Right cardiac atrium (tissue), 5 donors: ENCODE measurements at regions not wholly inside any gene's neighbourhood (a gene's known extent, or its start where the extent isn't known, plus 50 kb on each side); places are given as distances from the start of the nearest gene placed in this dataset.

ENCODE experiments used
- ATAC-seq, 2 donors: fragments of 200-7000 bp; cut with Tn5 transposase; one replicate each; pipeline versions ENCODE4 v1.8.0 to v1.9.1; 2020; ENCODE audit warnings: moderate library complexity in 2 of 2, mild to moderate bottlenecking in 1 of 2
- DNase-seq, 3 donors: peaks; one replicate each; pipeline ENCODE4 v3.0.0-alpha.2; 2020
- H3K27ac ChIP-seq: one replicate; pipeline ENCODE4 v1.5.1; 2013; ENCODE audit warnings: mild to moderate bottlenecking, low read length, control low read depth, moderate library complexity
- H3K27me3 ChIP-seq: one replicate; pipeline ENCODE4 v1.6.1; 2013; ENCODE audit not compliant: control insufficient read depth, insufficient read depth
- H3K4me1 ChIP-seq: one replicate; pipeline ENCODE4 v1.6.1; 2013; ENCODE audit warnings: low read length; ENCODE audit not compliant: control insufficient read depth, insufficient read depth
- H3K4me3 ChIP-seq: one replicate; pipeline ENCODE4 v1.5.1; 2013; ENCODE audit warnings: low read length, control low read depth
- H3K9me3 ChIP-seq: one replicate; pipeline ENCODE4 v1.6.1; 2013; ENCODE audit warnings: low read length; ENCODE audit not compliant: control insufficient read depth
- WGBS: extraction: QIAGEN DNeasy Blood & Tissue Kit; methylation state at CpG from one replicate; pipeline ENCODE4 v1.1.7; 2013; 5-methylcytosine and 5-hydroxymethylcytosine counted together
- intact Hi-C, 4 donors: fragments of 100-400 bp; cut with DNase I; formaldehyde crosslinking; loops; one replicate each; pipeline versions ENCODE4 v1.11.0 to v1.14.0; 2022 to 2023
- donor health status: healthy with polysubstance abuse.
- donor health status: DM: no; HTN: yes; CAD: no.
- donor health status: DM: no; HTN: no; CAD: no.
- donor health status: DM: no; HTN: yes; CAD: no; lungs with severe emphysema.
- donor health status: DM: yes; HTN: yes; CAD: no.

DNA sequence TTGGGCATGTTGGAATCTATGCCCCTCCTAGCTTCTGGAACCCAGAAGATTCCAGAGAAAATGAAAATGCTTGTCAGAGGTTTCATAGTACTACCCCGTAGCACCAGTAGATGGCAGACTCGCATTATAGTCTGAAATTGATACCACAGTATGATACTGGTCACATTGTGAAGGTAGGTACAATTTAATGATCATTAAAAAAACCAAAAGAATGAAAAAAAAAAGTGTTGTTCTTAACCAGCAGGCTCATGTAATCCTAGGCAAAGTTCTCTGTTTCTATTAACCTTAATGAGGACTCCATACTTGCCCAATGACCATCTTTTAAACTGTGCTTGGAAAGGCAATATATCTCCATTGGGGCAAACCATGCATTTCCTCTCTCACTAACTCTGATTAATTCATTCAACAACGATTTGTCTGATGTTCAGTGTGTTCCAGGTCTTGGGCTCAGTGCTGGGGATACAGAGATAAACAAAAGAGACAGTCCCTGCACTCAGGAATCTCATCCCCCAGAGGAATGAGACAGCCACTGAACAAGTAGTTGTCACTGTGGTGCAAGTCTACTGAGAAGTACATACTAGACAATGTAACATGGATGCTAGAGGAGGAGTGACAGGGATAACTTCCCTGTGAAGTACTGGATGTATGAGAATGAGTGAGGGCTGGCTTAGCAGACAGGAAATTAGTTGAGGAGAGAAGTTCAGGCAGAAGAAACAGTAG lies 223.5 kb upstream of the PHYHIPL start:
- Histone ChIP-seq H3K9me3 (no peaks in the 10 kb centered on the region), H3K4me3 (no peak overlapping the region), H3K4me1 (no peaks in the 10 kb centered on the region), H3K27me3 (no peaks in the 10 kb centered on the region), H3K27ac (peak overlapping the region; percentile 72)
- 5% methylated on average over 3 of the region's 3 CpGs for WGBS
- intact Hi-C loops, result loop anchor here (5.0 to 10.0 kb wide), 3 partner anchors 168 to 229 kb away; partner anchors contain the start of gene PHYHIPL (in 2 of the 4)
- ATAC-seq (peak; percentile 75 to 85), DNase-seq (peak in 1 of 3 donors; percentile 16)

DNA sequence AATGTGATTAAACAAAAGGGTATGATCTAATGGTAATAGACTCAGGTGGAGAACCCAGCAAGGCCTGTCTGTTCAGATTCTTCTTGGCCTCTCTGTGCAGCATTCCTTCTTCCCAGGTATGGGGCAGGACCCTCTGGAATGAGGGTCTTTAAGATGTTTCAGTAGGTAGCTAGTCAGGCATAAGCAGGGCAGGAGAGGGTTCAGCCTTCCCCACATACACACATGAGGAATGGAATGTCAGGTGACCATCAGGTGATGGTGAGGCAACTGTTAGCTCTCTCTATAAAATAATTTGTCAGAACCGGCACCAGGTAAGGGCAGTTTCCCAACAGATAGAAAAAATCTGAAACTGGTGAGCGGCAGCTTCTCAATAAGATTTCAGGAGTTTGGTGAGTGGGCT lies 222.3 kb upstream of the PHYHIPL start:
- intact Hi-C loops, result loop anchor here (5.0 to 10.0 kb wide), 3 partner anchors 169 to 228 kb away; partner anchors contain the start of gene PHYHIPL (in 2 of the 4)
- DNase-seq (no peak), ATAC-seq (no peak)
- no peaks in the 10 kb centered on the region for H3K9me3 ChIP-seq
- WGBS, result 94% methylated on average over 2 of the region's 2 CpGs
- H3K4me3 ChIP-seq, result no peak overlapping the region
- no peaks in the 10 kb centered on the region for H3K4me1 ChIP-seq
- H3K27ac ChIP-seq, result no peak overlapping the region
- H3K27me3 ChIP-seq, result no peaks in the 10 kb centered on the region

- no peak overlapping the region for H3K27ac ChIP-seq
- H3K4me1 ChIP-seq, result no peaks in the 10 kb centered on the region
- H3K27me3 ChIP-seq, result no peaks in the 10 kb centered on the region
- H3K9me3 ChIP-seq, result no peaks in the 10 kb centered on the region
- no peak for ATAC-seq
- H3K4me3 ChIP-seq, result no peak overlapping the region
- 90% methylated on average over 1 of the region's 1 CpG for WGBS
- DNase-seq, result no peak
- intact Hi-C loops, result loop anchor here in 2 of 4 donors (10.0 kb wide), 2 partner anchors 171 to 219 kb away; partner anchors contain the start of gene PHYHIPL (in 2 of the 2)
Observed at GRCh38 chr10:58955615-58956014, 220.8 kb upstream of the PHYHIPL start.

DNA sequence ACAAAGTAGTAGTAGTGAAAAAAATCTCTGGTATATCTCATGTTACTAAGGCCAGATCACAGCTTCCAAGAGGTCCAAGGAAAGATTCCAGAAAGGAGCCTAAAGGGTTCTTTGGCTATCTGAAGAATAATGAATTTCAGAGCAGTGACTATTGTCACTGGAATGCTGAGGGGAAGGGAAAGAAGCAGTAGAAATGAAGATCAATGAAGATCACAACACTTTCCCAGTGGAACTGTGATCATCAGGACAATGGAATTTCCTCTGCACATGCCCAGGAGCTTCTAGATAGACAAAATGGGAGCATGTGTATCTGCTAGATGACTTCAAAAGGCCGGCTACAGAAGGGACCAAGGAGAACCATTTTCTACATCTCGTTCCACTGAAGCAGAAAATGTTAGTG lies 219.5 kb upstream of the PHYHIPL start:
- DNase-seq (no peak), ATAC-seq (no peak)
- H3K4me1 ChIP-seq, result no peaks in the 10 kb centered on the region
- H3K4me3 ChIP-seq, result no peak overlapping the region
- H3K9me3 ChIP-seq, result no peaks in the 10 kb centered on the region
- intact Hi-C loops, result loop anchor here in 2 of 4 donors (10.0 kb wide), 2 partner anchors 172 to 218 kb away; partner anchors contain the start of gene PHYHIPL (in 2 of the 2)
- H3K27me3 ChIP-seq, result no peaks in the 10 kb centered on the region
- H3K27ac ChIP-seq, result no peak overlapping the region
- WGBS, result 65% methylated on average over 2 of the region's 2 CpGs

GRCh38 chr10:58957517-58957916 lies 218.9 kb upstream of the PHYHIPL start:
- H3K9me3 ChIP-seq, result no peaks in the 10 kb centered on the region
- intact Hi-C loops, result loop anchor here in 2 of 4 donors (10.0 kb wide), 2 partner anchors 173 to 217 kb away; partner anchors contain the start of gene PHYHIPL (in 2 of the 2)
- 82% methylated on average over 1 of the region's 1 CpG for WGBS
- no peak for ATAC-seq
- H3K27ac ChIP-seq, result no peak overlapping the region
- H3K4me3 ChIP-seq, result no peak overlapping the region
- no peaks in the 10 kb centered on the region for H3K4me1 ChIP-seq
- no peak for DNase-seq
- H3K27me3 ChIP-seq, result no peaks in the 10 kb centered on the region

- intact Hi-C loops, result no loop called here
- Histone ChIP-seq H3K9me3 (no peaks in the 10 kb centered on the region), H3K27ac (no peak overlapping the region), H3K4me1 (no peaks in the 10 kb centered on the region), H3K4me3 (no peak overlapping the region), H3K27me3 (no peaks in the 10 kb centered on the region)
- WGBS, result 49% methylated on average over 3 of the region's 3 CpGs
- ATAC-seq, result no peak
- DNase-seq, result no peak
Observed at GRCh38 chr10:58963101-58963534, 213.3 kb upstream of the PHYHIPL start.

DNA sequence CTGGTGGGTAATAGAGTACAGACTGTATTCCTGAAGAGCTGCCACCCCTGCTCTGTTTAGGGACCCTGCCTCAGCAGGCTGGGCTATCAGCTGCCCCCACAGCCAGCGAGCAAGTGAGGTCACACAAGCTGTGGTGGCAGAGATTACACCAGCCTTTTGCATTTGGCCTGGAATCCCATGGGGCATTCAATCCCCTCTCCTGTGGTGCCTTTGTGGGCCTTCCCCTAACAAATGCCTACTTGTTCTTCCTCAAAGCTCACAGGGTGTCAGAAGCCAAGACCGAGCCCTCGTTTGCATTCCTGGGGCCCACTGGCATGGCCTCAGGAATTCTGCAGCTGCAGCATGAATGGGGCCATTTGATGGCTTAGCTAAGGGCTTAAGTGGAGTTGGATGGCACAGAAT lies 212.7 kb upstream of the PHYHIPL start:
- Histone ChIP-seq H3K9me3 (no peaks in the 10 kb centered on the region), H3K4me3 (no peak overlapping the region), H3K27me3 (no peaks in the 10 kb centered on the region), H3K4me1 (no peaks in the 10 kb centered on the region), H3K27ac (no peak overlapping the region)
- intact Hi-C loops, result no loop called here
- 46% methylated on average over 3 of the region's 3 CpGs for WGBS
- ATAC-seq (peak in 1 of 2 donors; percentile 22), DNase-seq (no peak)

DNA sequence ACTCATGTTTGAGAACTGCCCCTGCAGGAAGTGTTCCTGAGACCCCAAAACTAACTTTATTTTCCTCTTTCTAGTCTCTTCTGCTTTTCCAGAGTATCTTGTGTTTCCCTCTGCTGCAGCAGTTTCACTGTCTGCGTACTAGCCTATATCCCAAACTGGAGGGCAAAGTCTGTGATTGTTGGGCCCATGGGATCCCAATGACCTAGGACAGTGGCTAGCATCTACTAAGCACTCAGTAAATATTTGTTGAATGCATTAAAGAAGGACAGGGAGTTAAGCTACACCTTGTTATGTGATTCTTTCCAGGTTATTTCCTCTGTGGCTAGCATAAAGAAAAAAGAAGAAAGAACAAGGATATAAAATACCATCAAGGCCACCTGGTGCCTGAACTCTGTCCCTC lies 210.6 kb upstream of the PHYHIPL start:
- no peak overlapping the region for H3K4me3 ChIP-seq
- DNase-seq (no peak), ATAC-seq (no peak)
- no peaks in the 10 kb centered on the region for H3K9me3 ChIP-seq
- H3K4me1 ChIP-seq, result no peaks in the 10 kb centered on the region
- WGBS, result 95% methylated on average over 1 of the region's 1 CpG
- H3K27me3 ChIP-seq, result no peaks in the 10 kb centered on the region
- H3K27ac ChIP-seq, result no peak overlapping the region
- intact Hi-C loops, result no loop called here

DNA sequence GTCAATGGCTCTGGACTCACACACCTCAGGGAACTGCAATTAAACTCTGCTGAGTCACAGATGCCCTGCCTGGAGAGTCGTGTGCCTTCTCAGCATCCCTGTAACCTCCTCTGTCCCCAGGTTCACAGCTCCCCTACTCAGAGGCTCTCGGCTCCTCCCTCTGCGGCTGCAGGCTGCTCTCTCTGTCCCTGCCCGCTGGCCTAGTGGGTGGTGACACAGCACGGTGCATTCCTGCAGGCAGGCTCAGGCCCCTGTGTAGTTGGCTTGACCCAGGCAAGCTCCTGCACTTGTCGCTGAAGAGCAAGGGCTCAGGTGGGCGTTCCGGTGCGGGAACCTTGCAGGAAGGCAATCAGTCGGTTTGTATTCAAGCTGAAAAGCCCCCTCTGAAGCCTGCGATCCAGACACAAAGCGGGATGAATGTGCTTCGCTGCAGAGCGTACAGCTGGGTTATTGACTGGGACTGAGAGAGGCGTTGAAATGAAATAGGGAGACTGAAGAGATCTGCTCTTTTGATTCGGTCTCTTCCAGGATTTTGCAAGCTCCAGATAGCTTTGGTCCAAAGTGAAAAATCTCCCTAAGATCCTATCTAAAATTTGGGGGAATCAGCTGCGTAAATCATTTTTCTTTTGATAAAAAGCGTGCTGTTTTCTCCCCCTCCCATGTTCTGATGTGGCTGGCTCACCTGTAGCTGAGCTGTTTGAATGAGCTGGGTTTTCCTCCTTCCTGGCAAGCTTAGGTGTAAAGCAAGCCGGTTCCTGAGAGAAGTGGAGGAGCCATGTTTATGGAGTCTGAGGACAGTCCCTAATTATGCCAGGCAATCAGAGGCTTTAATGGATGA lies 208.7 kb upstream of the PHYHIPL start:
- Histone ChIP-seq H3K4me1 (no peaks in the 10 kb centered on the region), H3K27ac (no peak overlapping the region), H3K27me3 (no peaks in the 10 kb centered on the region), H3K9me3 (no peaks in the 10 kb centered on the region), H3K4me3 (no peak overlapping the region)
- peak; percentile 21 to 69 (median 63) for DNase-seq
- intact Hi-C loops, result no loop called here
- WGBS, result 24% methylated on average over 19 of the region's 19 CpGs
- peak; percentile 69 to 85 for ATAC-seq

DNA sequence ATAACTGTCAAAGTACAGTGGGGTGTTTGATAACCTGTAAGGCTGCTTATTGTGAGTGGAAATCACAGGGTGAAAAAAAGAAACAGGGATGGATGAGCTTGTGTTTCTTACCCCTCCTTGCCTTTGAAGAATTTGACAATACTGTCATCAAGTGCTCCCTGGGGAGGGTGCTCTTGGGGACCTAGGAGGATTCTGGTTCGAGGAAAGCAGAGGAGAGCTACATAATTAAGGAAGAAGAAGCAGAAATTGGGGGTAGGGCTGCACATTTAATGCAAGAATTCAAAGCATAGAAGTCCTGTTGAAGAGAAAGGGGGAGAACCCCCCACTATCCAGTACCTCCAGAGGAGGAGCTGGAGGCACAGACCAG lies 208.1 kb upstream of the PHYHIPL start:
- DNase-seq (no peak), ATAC-seq (no peak)
- Histone ChIP-seq H3K9me3 (no peaks in the 10 kb centered on the region), H3K4me3 (no peak overlapping the region), H3K27ac (no peak overlapping the region), H3K4me1 (no peaks in the 10 kb centered on the region), H3K27me3 (no peaks in the 10 kb centered on the region)
- intact Hi-C loops, result no loop called here
- whole genome bisulfite sequencing, result 51% methylated on average over 1 of the region's 1 CpG

DNA sequence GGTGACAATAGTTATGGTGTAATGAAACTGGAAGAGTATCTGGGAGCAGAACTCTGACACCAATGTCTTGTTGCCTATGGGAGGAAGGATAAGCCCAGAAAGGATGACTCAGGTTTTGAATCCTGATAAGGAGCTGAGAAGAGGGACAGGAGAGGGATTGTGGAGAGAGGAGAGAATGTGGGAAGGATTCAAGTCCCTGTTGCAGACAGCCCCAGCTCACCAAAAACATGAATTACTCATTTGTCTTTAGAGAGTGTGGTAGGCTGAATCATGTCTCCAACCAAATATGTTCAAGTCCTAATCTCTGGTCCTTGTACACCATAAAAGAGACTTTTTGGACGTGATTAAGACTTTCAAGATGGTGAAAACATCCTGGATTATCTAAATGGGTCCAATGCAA lies 206.9 kb upstream of the PHYHIPL start:
- intact Hi-C loops, result no loop called here
- no peaks in the 10 kb centered on the region for H3K9me3 ChIP-seq
- WGBS, result 51% methylated on average over 1 of the region's 1 CpG
- ATAC-seq (peak in 1 of 2 donors; percentile 62), DNase-seq (no peak)
- H3K27ac ChIP-seq, result no peak overlapping the region
- H3K4me1 ChIP-seq, result no peaks in the 10 kb centered on the region
- no peak overlapping the region for H3K4me3 ChIP-seq
- no peaks in the 10 kb centered on the region for H3K27me3 ChIP-seq
